ENCODE measurements at regions not wholly inside any gene's neighbourhood (a gene's known extent, or its start where the extent isn't known, plus 50 kb on each side); places are given as distances from the start of the nearest gene placed in this dataset.

DNA sequence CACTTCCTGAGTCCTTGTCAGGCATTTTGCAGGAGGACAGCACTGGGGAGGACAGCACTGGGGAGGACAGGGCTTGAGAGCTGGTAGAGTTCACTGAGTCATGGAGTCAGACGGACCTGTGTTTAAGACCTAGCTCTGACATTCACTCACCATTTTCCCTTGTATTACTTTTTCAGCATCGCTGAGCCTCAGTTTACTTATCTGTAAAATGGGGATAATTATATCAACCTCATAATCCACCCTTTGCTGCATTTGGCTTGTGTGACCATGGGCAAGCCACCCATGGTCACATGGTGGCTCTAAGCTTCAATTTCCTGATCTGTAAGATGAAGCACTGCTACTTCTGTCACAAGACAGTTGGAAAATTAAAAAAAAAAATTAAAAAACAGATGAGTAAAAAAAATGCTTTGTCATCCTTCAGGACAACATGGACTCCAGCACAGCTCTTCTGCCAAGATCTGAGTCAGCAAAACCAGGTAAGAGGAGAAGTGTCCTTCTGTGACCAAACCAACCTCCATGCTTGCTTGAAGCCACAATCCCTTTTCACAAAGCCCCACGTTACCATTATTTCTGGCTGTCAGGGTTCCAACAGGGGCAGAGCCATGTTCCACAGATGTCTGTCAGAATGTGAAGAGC is 275.5 kb downstream of the RAB28 start:
- TF ChIP-seq, protein P1, sequence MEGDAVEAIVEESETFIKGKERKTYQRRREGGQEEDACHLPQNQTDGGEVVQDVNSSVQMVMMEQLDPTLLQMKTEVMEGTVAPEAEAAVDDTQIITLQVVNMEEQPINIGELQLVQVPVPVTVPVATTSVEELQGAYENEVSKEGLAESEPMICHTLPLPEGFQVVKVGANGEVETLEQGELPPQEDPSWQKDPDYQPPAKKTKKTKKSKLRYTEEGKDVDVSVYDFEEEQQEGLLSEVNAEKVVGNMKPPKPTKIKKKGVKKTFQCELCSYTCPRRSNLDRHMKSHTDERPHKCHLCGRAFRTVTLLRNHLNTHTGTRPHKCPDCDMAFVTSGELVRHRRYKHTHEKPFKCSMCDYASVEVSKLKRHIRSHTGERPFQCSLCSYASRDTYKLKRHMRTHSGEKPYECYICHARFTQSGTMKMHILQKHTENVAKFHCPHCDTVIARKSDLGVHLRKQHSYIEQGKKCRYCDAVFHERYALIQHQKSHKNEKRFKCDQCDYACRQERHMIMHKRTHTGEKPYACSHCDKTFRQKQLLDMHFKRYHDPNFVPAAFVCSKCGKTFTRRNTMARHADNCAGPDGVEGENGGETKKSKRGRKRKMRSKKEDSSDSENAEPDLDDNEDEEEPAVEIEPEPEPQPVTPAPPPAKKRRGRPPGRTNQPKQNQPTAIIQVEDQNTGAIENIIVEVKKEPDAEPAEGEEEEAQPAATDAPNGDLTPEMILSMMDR (IDR thresholded peaks at IDR 0.05): no peak
- no peak for TF ChIP-seq ZFX (IDR thresholded peaks at IDR 0.05; ENCODE audit: borderline replicate concordance)
